HEK293 (cell line): ENCODE measurements at regions not wholly inside any gene's neighbourhood (a gene's known extent, or its start where the extent isn't known, plus 50 kb on each side); places are given as distances from the start of the nearest gene placed in this dataset.

Source experiments
- CTCF ChIA-PET: fragments of 350-600 bp; formaldehyde crosslinking; extraction: SDS; loops from one replicate; lab custom pipeline; 2021; ENCODE audit warnings: antibody characterized with exemption; lab: Yijun Ruan, JAX
- POLR2A ChIA-PET: fragments of 300-600 bp; formaldehyde crosslinking; extraction: SDS; loops from one replicate; lab custom pipeline; 2020; ENCODE audit warnings: antibody characterized with exemption, inconsistent platforms; lab: Yijun Ruan, JAX
- H3K27ac ChIP-seq: fragments of 200-500 bp; sonication (Bioruptor generic); 2 replicates; pipeline ENCODE4 v1.5.1; 2014; ENCODE audit warnings: low read depth, low read length, control low read depth, inconsistent platforms; ENCODE audit errors: extremely low read depth
- H3K36me3 ChIP-seq, 2 experiments: fragments of 200-500 bp in 1 of 2; sonication (Bioruptor generic) in 1 of 2; 1 replicate in 1 of 2; 2 replicates in 1 of 2; pipeline ENCODE4 v1.5.1; 2014 to 2017; ENCODE audit warnings: inconsistent platforms in 2 of 2, low read length in 2 of 2; ENCODE audit not compliant: control insufficient read depth in 2 of 2, insufficient read depth in 1 of 2
- H3K4me1 ChIP-seq: fragments of 200-500 bp; sonication (Bioruptor generic); 2 replicates; pipeline ENCODE4 v1.5.1; 2014; ENCODE audit warnings: mild to moderate bottlenecking, low read length, inconsistent platforms; ENCODE audit not compliant: control insufficient read depth, insufficient read depth
- H3K4me3 ChIP-seq: 2 replicates; pipeline ENCODE4 v1.5.1; 2011; ENCODE audit warnings: low read depth, mild to moderate bottlenecking, control low read depth, low read length, moderate library complexity
- H3K9me3 ChIP-seq: fragments of 200-500 bp; sonication (Bioruptor generic); 2 replicates; pipeline ENCODE4 v1.5.1; 2014; ENCODE audit warnings: low read depth, low read length, inconsistent platforms; ENCODE audit not compliant: control insufficient read depth, insufficient read depth
- GLI2 ChIP-seq: fragments of 450-650 bp; formaldehyde crosslinking; IDR thresholded peaks from 2 replicates; pipeline ENCODE4; 2017; ENCODE audit warnings: missing biosample characterization, missing genetic modification characterization, low read depth, borderline replicate concordance
- MYNN ChIP-seq: fragments of 450-650 bp; formaldehyde crosslinking; IDR thresholded peaks from 2 replicates; pipeline ENCODE4 v1.5.1; 2016; ENCODE audit warnings: missing biosample characterization, missing genetic modification characterization, borderline replicate concordance
- TRIM28 ChIP-seq: IDR thresholded peaks from 2 replicates; pipeline ENCODE4 v1.6.1; 2011; ENCODE audit warnings: low read length, control low read depth, borderline replicate concordance
- ZBTB20 ChIP-seq: fragments of 450-650 bp; formaldehyde crosslinking; IDR thresholded peaks from 2 replicates; pipeline ENCODE4 v1.5.1; 2016; ENCODE audit warnings: missing biosample characterization, missing genetic modification characterization
- ZBTB8A ChIP-seq: fragments of 450-650 bp; formaldehyde crosslinking; IDR thresholded peaks from 2 replicates; pipeline ENCODE4 v1.5.1; 2016; ENCODE audit warnings: missing biosample characterization, missing genetic modification characterization
- ZFHX2 ChIP-seq: fragments of 450-650 bp; formaldehyde crosslinking; conservative IDR thresholded peaks from 2 replicates; pipeline ENCODE4 v1.5.1; 2016; ENCODE audit warnings: missing biosample characterization, missing genetic modification characterization
- ZNF121 ChIP-seq: fragments of 450-650 bp; formaldehyde crosslinking; IDR thresholded peaks from 2 replicates; pipeline ENCODE4 v1.5.1; 2016; ENCODE audit warnings: missing biosample characterization, missing genetic modification characterization
- ZNF138 ChIP-seq: fragments of 450-650 bp; formaldehyde crosslinking; IDR thresholded peaks from 2 replicates; pipeline ENCODE4 v1.5.1; 2016; ENCODE audit warnings: missing biosample characterization, missing genetic modification characterization, borderline replicate concordance
- ZNF18 ChIP-seq: fragments of 450-650 bp; formaldehyde crosslinking; IDR thresholded peaks from 2 replicates; pipeline ENCODE4 v1.5.1; 2016; ENCODE audit warnings: missing biosample characterization, missing genetic modification characterization
- ZNF211 ChIP-seq: fragments of 450-650 bp; formaldehyde crosslinking; IDR thresholded peaks from 2 replicates; pipeline ENCODE4 v1.5.1; 2016; ENCODE audit warnings: low read depth, missing biosample characterization, missing genetic modification characterization
- ZNF221 ChIP-seq: fragments of 450-650 bp; formaldehyde crosslinking; IDR thresholded peaks from 2 replicates; pipeline ENCODE4 v1.5.1; 2017; ENCODE audit warnings: missing biosample characterization, missing genetic modification characterization, borderline replicate concordance
- ZNF23 ChIP-seq: fragments of 450-650 bp; formaldehyde crosslinking; IDR thresholded peaks from 2 replicates; pipeline ENCODE4 v1.5.1; 2016; ENCODE audit warnings: missing biosample characterization, missing genetic modification characterization, borderline replicate concordance
- ZNF26 ChIP-seq: fragments of 450-650 bp; formaldehyde crosslinking; IDR thresholded peaks from 2 replicates; pipeline ENCODE4 v1.5.1; 2016; ENCODE audit warnings: missing biosample characterization, missing genetic modification characterization
- ZNF280D ChIP-seq: fragments of 450-650 bp; formaldehyde crosslinking; IDR thresholded peaks from 2 replicates; pipeline ENCODE4 v1.5.1; 2016; ENCODE audit warnings: missing biosample characterization, missing genetic modification characterization
- ZNF362 ChIP-seq: fragments of 450-650 bp; formaldehyde crosslinking; IDR thresholded peaks from 2 replicates; pipeline ENCODE4 v1.5.1; 2016; ENCODE audit warnings: missing biosample characterization, missing genetic modification characterization
- ZNF426 ChIP-seq: fragments of 450-650 bp; formaldehyde crosslinking; IDR thresholded peaks from 2 replicates; pipeline ENCODE4 v1.5.1; 2017; ENCODE audit warnings: missing biosample characterization, missing genetic modification characterization, mild to moderate bottlenecking, inconsistent platforms, moderate library complexity
- ZNF433 ChIP-seq: fragments of 450-650 bp; formaldehyde crosslinking; IDR thresholded peaks from 2 replicates; pipeline ENCODE4 v1.5.1; 2016; ENCODE audit warnings: missing biosample characterization, missing genetic modification characterization, low read depth
- ZNF521 ChIP-seq: fragments of 450-650 bp; formaldehyde crosslinking; IDR thresholded peaks from 2 replicates; pipeline ENCODE4 v1.5.1; 2017; ENCODE audit warnings: missing biosample characterization, mild to moderate bottlenecking, missing genetic modification characterization
- ZNF529 ChIP-seq: fragments of 450-650 bp; formaldehyde crosslinking; IDR thresholded peaks from 2 replicates; pipeline ENCODE4 v1.5.1; 2017; ENCODE audit warnings: missing genetic modification characterization, missing biosample characterization; ENCODE audit not compliant: insufficient replicate concordance
- ZNF558 ChIP-seq: fragments of 450-650 bp; formaldehyde crosslinking; IDR thresholded peaks from 2 replicates; pipeline ENCODE4 v1.5.1; 2016; ENCODE audit warnings: missing biosample characterization, missing genetic modification characterization
- ZNF623 ChIP-seq: fragments of 450-650 bp; formaldehyde crosslinking; IDR thresholded peaks from 2 replicates; pipeline ENCODE4 v1.5.1; 2016; ENCODE audit warnings: missing biosample characterization, missing genetic modification characterization
- ZNF645 ChIP-seq: fragments of 450-650 bp; formaldehyde crosslinking; IDR thresholded peaks from 2 replicates; pipeline ENCODE4; 2016; ENCODE audit warnings: missing biosample characterization, missing genetic modification characterization
- ZNF660 ChIP-seq: fragments of 450-650 bp; IDR thresholded peaks from 2 replicates; pipeline ENCODE4 v1.5.1; 2018; ENCODE audit warnings: missing biosample characterization, mild to moderate bottlenecking, missing genetic modification characterization
- ZNF692 ChIP-seq: fragments of 450-650 bp; formaldehyde crosslinking; IDR thresholded peaks from 2 replicates; pipeline ENCODE4 v1.5.1; 2016; ENCODE audit warnings: missing biosample characterization, missing genetic modification characterization

GRCh38 chr11:15501566-15501965 lies 386.8 kb downstream of the INSC start:
- TF ChIP-seq ZNF660 = no peak
- TF ChIP-seq ZNF623 (tag by site-specific recombination) = no peak
- TF ChIP-seq ZNF280D (tag by site-specific recombination) = no peak
- TF ChIP-seq GLI2 = no peak
- no peak for TF ChIP-seq ZNF23 (tag by site-specific recombination)
- TF ChIP-seq ZNF692 = no peak
- TF ChIP-seq ZNF529 = no peak
- TF ChIP-seq ZNF521 (tag by site-specific recombination) = no peak
- TF ChIP-seq TRIM28 = no peak
- TF ChIP-seq ZNF645 = no peak
- no peak for TF ChIP-seq ZNF211 (tag by site-specific recombination)
- TF ChIP-seq ZNF26 (tag by site-specific recombination) = no peak
- no peak for TF ChIP-seq ZBTB20 (tag by site-specific recombination)
- TF ChIP-seq ZBTB8A (tag by site-specific recombination) = no peak
- no peak for TF ChIP-seq MYNN (tag by site-specific recombination)
- TF ChIP-seq ZFHX2 = no peak
- TF ChIP-seq ZNF221 (tag by site-specific recombination) = no peak
- TF ChIP-seq ZNF558 (tag by site-specific recombination) = no peak
- TF ChIP-seq ZNF121 (tag by site-specific recombination) = no peak
- TF ChIP-seq, all 188 proteins: peak for 0
- ChIA-PET CTCF (no interaction called here), POLR2A (interaction anchor here (0.6 kb wide), 1 partner anchor 29 kb away, joined by 3 read pairs; no protein-coding TSS in a partner anchor)
- no peak overlapping the region for H3K27ac ChIP-seq
- H3K4me1 ChIP-seq = no peaks in the 10 kb centered on the region
- H3K4me3 ChIP-seq = no peak overlapping the region
- no peaks in the 10 kb centered on the region for H3K9me3 ChIP-seq
- no peaks in the 10 kb centered on the region for H3K36me3 ChIP-seq

- Histone ChIP-seq H3K36me3 (no peaks in the 10 kb centered on the region), H3K4me3 (no peak overlapping the region), H3K27ac (no peak overlapping the region), H3K4me1 (no peaks in the 10 kb centered on the region), H3K9me3 (no peaks in the 10 kb centered on the region)
- POLR2A ChIA-PET = no interaction called here
- CTCF ChIA-PET = no interaction called here
- TF ChIP-seq ZNF529 (no peak), TRIM28 (no peak), ZNF426 (tag by site-specific recombination) (no peak), ZNF362 (tag by site-specific recombination) (no peak), ZNF138 (tag by site-specific recombination) (no peak), ZNF18 (tag by site-specific recombination) (no peak), ZNF433 (no peak)
These were observed 390.4 kb downstream of the INSC start for GRCh38 chr11:15505155-15505554.
